Gastrocnemius medialis (tissue), 4 donors: ENCODE measurements at regions not wholly inside any gene's neighbourhood (a gene's known extent, or its start where the extent isn't known, plus 50 kb on each side); places are given as distances from the start of the nearest gene placed in this dataset.

Source experiments
- ATAC-seq, 2 donors: fragments of 150-250 bp; one replicate each; pipeline ENCODE4 v1.9.1; 2016
- DNase-seq, 2 donors: peaks; one replicate each; pipeline ENCODE4 v3.0.0-alpha.2; 2019
- H3K27ac ChIP-seq, 4 donors: fragments of 200-600 bp; sonication (generic); 1 replicate in 1 of 4; 2 replicates in 3 of 4; pipeline ENCODE4 v1.5.1; 2016 to 2018; ENCODE audit warnings: mild to moderate bottlenecking in 2 of 4, moderate library complexity in 1 of 4
- H3K27me3 ChIP-seq, 3 donors: fragments of 200-600 bp; sonication (generic) in 2 of 3; 1 replicate in 1 of 3; 2 replicates in 2 of 3; pipeline versions ENCODE4 v1.5.1 to v1.6.0; 2016 to 2019; ENCODE audit warnings: mild to moderate bottlenecking in 1 of 3, moderate library complexity in 1 of 3
- H3K36me3 ChIP-seq, 2 donors: fragments of 200-600 bp; sonication (generic) in 1 of 2; one replicate each; pipeline ENCODE4 v1.5.1; 2017 to 2018
- H3K4me1 ChIP-seq, 2 donors: fragments of 200-600 bp; sonication (generic) in 1 of 2; one replicate each; pipeline ENCODE4 v1.5.1; 2016 to 2017; ENCODE audit warnings: mild to moderate bottlenecking in 2 of 2
- H3K4me3 ChIP-seq, 4 donors: fragments of 200-600 bp; sonication (generic) in 3 of 4; 1 replicate in 1 of 4; 2 replicates in 3 of 4; pipeline ENCODE4 v1.5.1; 2016 to 2019; ENCODE audit warnings: mild to moderate bottlenecking in 2 of 4
- H3K9me3 ChIP-seq, 3 donors: fragments of 200-600 bp; sonication (generic) in 2 of 3; 1 replicate in 1 of 3; 2 replicates in 2 of 3; pipeline ENCODE4 v1.5.1; 2016 to 2019
- POLR2A ChIP-seq, 2 donors: fragments of 450-650 bp; IDR thresholded peaks; one replicate each; pipeline ENCODE4 v1.6.1; 2017; ENCODE audit warnings: antibody characterized with exemption in 2 of 2, mild to moderate bottlenecking in 2 of 2, moderate library complexity in 2 of 2
- in situ Hi-C, 4 donors: fragments of 200-750 bp; cut with MboI; loops; one replicate each; pipeline versions ENCODE4 v1.15.0 to v1.8.0; 2017; ENCODE audit warnings: low sequenced_read_pairs in 4 of 4
- intact Hi-C: fragments of 100-400 bp; cut with DNase I; formaldehyde crosslinking; loops from one replicate; pipeline ENCODE4 v1.15.1; 2023; ENCODE audit warnings: low total_unique reads
- TF ChIP-seq, protein P1 (sequence below), 5 experiments: fragments of 450-650 bp in 3 of 5; fragments of 200-600 bp in 2 of 5; sonication (generic) in 2 of 5; IDR thresholded peaks in 4 of 5; conservative IDR thresholded peaks in 1 of 5; 1 replicate in 4 of 5; 2 replicates in 1 of 5; pipeline ENCODE4 v1.5.1; 2016 to 2019; ENCODE audit warnings: antibody characterized with exemption in 5 of 5, mild to moderate bottlenecking in 3 of 5, moderate library complexity in 3 of 5

DNA sequence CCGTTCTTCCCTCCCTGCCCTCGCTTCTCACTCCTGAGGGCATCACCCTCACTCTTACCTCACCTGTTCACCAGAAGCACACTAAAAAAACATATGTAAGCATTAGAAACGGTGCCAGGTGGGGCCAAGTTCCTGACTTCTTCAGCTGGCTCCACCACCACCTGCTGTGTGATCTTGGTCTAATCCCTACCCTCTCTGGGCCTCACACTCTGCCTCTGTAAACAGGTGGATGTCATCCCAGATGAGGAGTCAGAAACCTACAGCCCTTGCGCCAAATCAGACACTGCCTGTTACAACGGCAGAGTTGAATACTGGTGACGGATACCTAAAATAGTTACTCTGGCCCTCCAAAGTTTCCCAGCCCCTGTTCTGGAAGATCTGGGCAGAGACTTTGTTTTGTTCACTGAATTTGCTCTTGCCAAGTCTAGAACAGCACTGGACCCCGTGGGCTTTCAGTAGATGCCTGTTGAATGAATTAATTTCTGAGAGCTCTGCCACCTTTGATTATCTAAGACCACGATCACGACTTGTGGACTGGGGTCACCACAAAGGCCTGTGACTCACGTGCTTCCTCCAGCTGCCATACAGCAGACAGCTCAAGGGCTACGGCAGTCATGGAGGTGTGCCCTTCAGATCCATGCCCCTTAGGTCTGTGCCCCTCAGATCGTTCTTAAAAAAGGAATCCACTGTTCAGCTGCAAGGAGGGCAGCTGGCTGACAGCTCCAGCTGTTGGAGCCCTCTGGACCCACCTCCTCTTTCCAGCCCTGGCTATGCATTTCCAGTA lies 71.9 kb downstream of the GSC start:
- DNase-seq (no peak), ATAC-seq (no peak)
- Histone ChIP-seq H3K36me3 (no peaks in the 10 kb centered on the region), H3K4me3 (no peak overlapping the region), H3K27ac (no peak overlapping the region), H3K4me1 (no peaks in the 10 kb centered on the region), H3K9me3 (no peaks in the 10 kb centered on the region), H3K27me3 (peaks cover 0 to 4% (median 0%) of the 10 kb centered on the region in 3 donors)
- TF ChIP-seq POLR2A (IDR thresholded peaks at IDR 0.05), result no peak
- TF ChIP-seq, protein P1, sequence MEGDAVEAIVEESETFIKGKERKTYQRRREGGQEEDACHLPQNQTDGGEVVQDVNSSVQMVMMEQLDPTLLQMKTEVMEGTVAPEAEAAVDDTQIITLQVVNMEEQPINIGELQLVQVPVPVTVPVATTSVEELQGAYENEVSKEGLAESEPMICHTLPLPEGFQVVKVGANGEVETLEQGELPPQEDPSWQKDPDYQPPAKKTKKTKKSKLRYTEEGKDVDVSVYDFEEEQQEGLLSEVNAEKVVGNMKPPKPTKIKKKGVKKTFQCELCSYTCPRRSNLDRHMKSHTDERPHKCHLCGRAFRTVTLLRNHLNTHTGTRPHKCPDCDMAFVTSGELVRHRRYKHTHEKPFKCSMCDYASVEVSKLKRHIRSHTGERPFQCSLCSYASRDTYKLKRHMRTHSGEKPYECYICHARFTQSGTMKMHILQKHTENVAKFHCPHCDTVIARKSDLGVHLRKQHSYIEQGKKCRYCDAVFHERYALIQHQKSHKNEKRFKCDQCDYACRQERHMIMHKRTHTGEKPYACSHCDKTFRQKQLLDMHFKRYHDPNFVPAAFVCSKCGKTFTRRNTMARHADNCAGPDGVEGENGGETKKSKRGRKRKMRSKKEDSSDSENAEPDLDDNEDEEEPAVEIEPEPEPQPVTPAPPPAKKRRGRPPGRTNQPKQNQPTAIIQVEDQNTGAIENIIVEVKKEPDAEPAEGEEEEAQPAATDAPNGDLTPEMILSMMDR (IDR thresholded peaks at IDR 0.05 in 4 of 5, conservative IDR thresholded peaks at IDR 0.05 in 1 of 5), result no peak
- in situ Hi-C loops, result loop anchor here in 2 of 4 donors (25.0 kb wide), 2 partner anchors 389 to 739 kb away; no protein-coding TSS in a partner anchor
- intact Hi-C loops, result no loop called here

DNA sequence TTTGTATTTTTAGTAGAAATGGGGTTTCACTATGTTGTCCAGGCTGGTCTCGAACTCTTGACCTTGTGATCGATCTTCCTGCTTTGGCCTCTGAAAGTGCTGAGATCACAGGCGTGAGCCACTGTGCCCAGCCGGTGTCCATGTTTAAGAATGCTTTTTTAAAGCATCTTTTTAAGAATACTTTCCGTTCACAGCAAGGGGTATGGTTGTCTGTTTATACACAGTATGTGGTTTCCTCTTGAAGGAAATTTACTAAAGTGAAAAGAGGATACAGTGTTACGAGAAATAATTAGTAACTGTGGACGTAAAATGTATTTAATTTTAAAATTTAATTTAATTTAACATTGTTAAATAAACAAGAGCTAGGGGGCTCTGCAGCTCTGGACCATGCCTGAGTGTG lies 73.4 kb downstream of the GSC start:
- no peak overlapping the region for H3K27ac ChIP-seq
- H3K4me1 ChIP-seq, result no peaks in the 10 kb centered on the region
- DNase-seq (no peak), ATAC-seq (no peak)
- TF ChIP-seq, protein P1 (IDR thresholded peaks at IDR 0.05 in 4 of 5, conservative IDR thresholded peaks at IDR 0.05 in 1 of 5), result no peak
- no peak for TF ChIP-seq POLR2A (IDR thresholded peaks at IDR 0.05)
- intact Hi-C loops (no loop called here), in situ Hi-C loops (loop anchor here in 2 of 4 donors (25.0 kb wide), 2 partner anchors 391 to 741 kb away; no protein-coding TSS in a partner anchor)
- H3K9me3 ChIP-seq, result no peaks in the 10 kb centered on the region
- H3K27me3 ChIP-seq, result peaks cover 0 to 4% (median 0%) of the 10 kb centered on the region in 3 donors
- no peak overlapping the region for H3K4me3 ChIP-seq
- H3K36me3 ChIP-seq, result no peaks in the 10 kb centered on the region

DNA sequence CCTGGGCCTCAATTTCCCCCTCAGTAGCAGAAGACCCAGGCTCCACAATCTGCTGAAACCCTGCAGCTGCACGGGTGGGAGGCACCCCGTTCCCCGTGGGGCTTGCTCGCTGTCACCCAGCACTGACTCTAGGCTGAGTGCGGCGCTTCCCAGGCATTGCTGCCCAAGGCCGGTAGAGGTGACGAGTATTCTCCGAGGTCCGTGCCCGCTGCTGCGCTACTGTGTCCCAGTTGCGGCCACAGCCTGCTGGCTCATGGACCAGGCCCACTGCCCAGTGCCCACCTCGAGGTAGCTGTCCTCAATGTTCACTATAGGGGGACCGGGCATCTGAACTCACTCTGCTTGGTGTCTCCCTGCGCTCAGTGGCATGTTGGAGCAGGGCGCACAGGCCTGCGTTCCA lies 74.7 kb downstream of the GSC start:
- H3K9me3 ChIP-seq, result no peaks in the 10 kb centered on the region
- H3K4me3 ChIP-seq, result no peak overlapping the region
- ATAC-seq (no peak), DNase-seq (no peak)
- TF ChIP-seq, protein P1 (IDR thresholded peaks at IDR 0.05 in 4 of 5, conservative IDR thresholded peaks at IDR 0.05 in 1 of 5), result no peak
- no peak for TF ChIP-seq POLR2A (IDR thresholded peaks at IDR 0.05)
- no peaks in the 10 kb centered on the region for H3K36me3 ChIP-seq
- peaks cover 0 to 2% (median 0%) of the 10 kb centered on the region in 3 donors for H3K27me3 ChIP-seq
- intact Hi-C loops, result no loop called here
- in situ Hi-C loops, result loop anchor here in 2 of 4 donors (25.0 kb wide), 2 partner anchors 392 to 742 kb away; no protein-coding TSS in a partner anchor
- H3K27ac ChIP-seq, result no peak overlapping the region
- H3K4me1 ChIP-seq, result no peaks in the 10 kb centered on the region

DNA sequence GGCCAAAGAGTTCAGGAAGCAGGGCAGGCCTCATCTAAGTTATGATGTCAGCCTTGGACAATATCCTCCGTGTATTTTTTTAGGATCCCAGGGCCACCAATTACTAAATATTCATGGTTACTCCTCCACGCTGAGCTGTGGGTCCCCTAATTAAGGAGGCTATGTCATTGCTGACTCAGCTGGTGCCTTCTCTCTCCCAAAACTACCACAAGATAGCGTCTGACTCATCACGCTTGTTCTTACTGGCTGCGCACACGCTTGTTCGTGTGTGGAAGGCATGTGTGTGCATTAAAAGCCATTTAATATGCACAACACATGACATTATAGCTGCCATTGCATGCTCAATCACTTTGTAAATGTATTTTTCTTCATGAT lies 78.3 kb downstream of the GSC start:
- Histone ChIP-seq H3K27ac (no peak overlapping the region), H3K9me3 (no peaks in the 10 kb centered on the region), H3K4me3 (no peak overlapping the region), H3K4me1 (peaks cover 0 to 3% of the 10 kb centered on the region in 2 donors), H3K27me3 (no peaks in the 10 kb centered on the region), H3K36me3 (no peaks in the 10 kb centered on the region)
- ATAC-seq (no peak), DNase-seq (no peak)
- no peak for TF ChIP-seq POLR2A (IDR thresholded peaks at IDR 0.05)
- TF ChIP-seq, protein P1 (IDR thresholded peaks at IDR 0.05 in 4 of 5, conservative IDR thresholded peaks at IDR 0.05 in 1 of 5), result no peak
- intact Hi-C loops (no loop called here), in situ Hi-C loops (loop anchor here in 2 of 4 donors (25.0 kb wide), 2 partner anchors 396 to 746 kb away; no protein-coding TSS in a partner anchor)
